Nucleus accumbens (tissue), 56 donors: ENCODE measurements at regions not wholly inside any gene's neighbourhood (a gene's known extent, or its start where the extent isn't known, plus 50 kb on each side); places are given as distances from the start of the nearest gene placed in this dataset.
"Not testable (repeated sequence)": the region's sequence is repeated elsewhere in the genome, so short reads cannot be mapped to it uniquely, and the experiment has no call there.

ENCODE experiments used
- DNase-seq, 56 donors: peaks; one replicate each; lab custom pipeline; 2025; lab: John Stamatoyannopoulos, UW

- DNase-seq: no peak
Measured at GRCh38 chr11:110347660-110348059, 51.2 kb upstream of the RDX start.

- peak in 3 of 56 donors; percentile 3 to 17 (median 7) for DNase-seq
Measured at GRCh38 chr11:110349138-110349996, 53.0 kb upstream of the RDX start.

- not testable (repeated sequence) for DNase-seq
Measured at GRCh38 chr11:110349997-110350383, 53.6 kb upstream of the RDX start.

GRCh38 chr11:110355011-110355744 is 58.8 kb upstream of the RDX start:
- peak in 11 of 56 donors; percentile 4 to 30 (median 12) for DNase-seq

- peak in 1 of 56 donors; percentile 40 for DNase-seq
Measured at GRCh38 chr11:110356762-110357671, 60.6 kb upstream of the RDX start.

- no peak for DNase-seq
Measured at GRCh38 chr11:110358336-110358735, 61.9 kb upstream of the RDX start.

GRCh38 chr11:110360781-110361408 is 64.5 kb upstream of the RDX start:
- not testable (repeated sequence) for DNase-seq

GRCh38 chr11:110362971-110363509 is 66.6 kb upstream of the RDX start:
- peak in 16 of 56 donors; percentile 4 to 56 (median 20) for DNase-seq

GRCh38 chr11:110366291-110366690 is 63.5 kb upstream of the FDX1 start:
- DNase-seq: peak in 12 of 56 donors; percentile 5 to 44 (median 16)

GRCh38 chr11:110367571-110367970 is 62.2 kb upstream of the FDX1 start:
- DNase-seq: no peak

GRCh38 chr11:110371084-110371483 is 58.7 kb upstream of the FDX1 start:
- no peak for DNase-seq

- DNase-seq: no peak
Measured at GRCh38 chr11:110373051-110373702, 56.6 kb upstream of the FDX1 start.

- no peak for DNase-seq
Measured at GRCh38 chr11:110374921-110375320, 54.8 kb upstream of the FDX1 start.

GRCh38 chr11:110375351-110375750 is 54.4 kb upstream of the FDX1 start:
- no peak for DNase-seq

- no peak for DNase-seq
Measured at GRCh38 chr11:110376021-110376420, 53.7 kb upstream of the FDX1 start.

GRCh38 chr11:110376711-110377324 is 52.9 kb upstream of the FDX1 start:
- DNase-seq: peak in 29 of 56 donors; percentile 9 to 69 (median 29)

GRCh38 chr11:110377434-110377833 is 52.3 kb upstream of the FDX1 start:
- DNase-seq: no peak

- DNase-seq: no peak
Measured at GRCh38 chr11:110379261-110379660, 50.5 kb upstream of the FDX1 start.

GRCh38 chr11:110379936-110380335 is 49.8 kb upstream of the FDX1 start:
- no peak for DNase-seq
